ENCODE measurements at regions not wholly inside any gene's neighbourhood (a gene's known extent, or its start where the extent isn't known, plus 50 kb on each side); places are given as distances from the start of the nearest gene placed in this dataset.

GRCh38 chr10:128784444-128784843 is 658.2 kb upstream of the MKI67 start:
- DNase-seq (ENCODE audit: low spot score), result no peak

GRCh38 chr10:128792426-128793140 is 666.4 kb upstream of the MKI67 start:
- no peak for DNase-seq (ENCODE audit: low spot score)

GRCh38 chr10:128793726-128794655 is 667.8 kb upstream of the MKI67 start:
- DNase-seq (ENCODE audit: low spot score), result no peak

- no peak for DNase-seq (ENCODE audit: low spot score)
These were observed 670.2 kb upstream of the MKI67 start for GRCh38 chr10:128796396-128796912.

DNA sequence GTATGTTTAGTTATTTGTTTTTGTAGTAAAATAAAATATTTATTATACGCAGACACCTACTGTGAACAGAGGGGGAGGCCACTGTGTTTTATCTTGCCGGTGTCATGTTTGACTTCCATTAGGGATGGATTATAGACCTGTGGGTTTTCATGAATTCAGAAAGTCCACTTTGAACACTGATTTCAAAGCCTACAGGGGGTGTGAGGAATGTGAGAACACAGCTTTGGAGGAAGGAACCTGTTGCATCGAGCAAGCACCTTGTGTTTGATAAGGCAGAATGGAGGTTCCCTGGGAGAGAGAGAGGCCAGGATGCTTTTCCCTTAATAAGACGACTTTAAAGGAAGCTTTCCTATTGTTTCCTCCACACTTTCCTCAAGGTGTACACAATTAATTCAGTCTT is 665.0 kb upstream of the MGMT start:
- no peak for DNase-seq (ENCODE audit: low spot score)

GRCh38 chr10:128803790-128804189 is 663.3 kb upstream of the MGMT start:
- no peak for DNase-seq (ENCODE audit: low spot score)

DNA sequence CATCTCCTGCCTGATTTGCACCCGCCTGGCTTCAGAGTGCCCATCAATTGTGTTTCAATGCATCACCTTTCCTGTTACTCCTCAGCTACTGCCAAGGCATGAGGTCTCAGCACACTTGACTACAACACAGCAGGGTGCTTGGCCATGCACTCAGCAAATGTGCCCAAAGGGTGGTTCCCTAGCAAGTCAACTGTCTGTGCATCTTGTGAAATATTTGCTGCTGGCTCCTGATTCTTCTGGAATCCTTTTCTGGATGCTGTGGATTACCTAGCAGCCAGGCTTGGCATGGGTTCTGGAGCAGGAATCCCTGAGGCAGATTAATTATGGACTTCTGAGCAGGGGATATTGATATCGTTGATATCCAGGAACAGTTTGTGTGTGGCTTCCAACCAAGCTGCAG is 662.6 kb upstream of the MGMT start:
- no peak for DNase-seq (ENCODE audit: low spot score)

DNA sequence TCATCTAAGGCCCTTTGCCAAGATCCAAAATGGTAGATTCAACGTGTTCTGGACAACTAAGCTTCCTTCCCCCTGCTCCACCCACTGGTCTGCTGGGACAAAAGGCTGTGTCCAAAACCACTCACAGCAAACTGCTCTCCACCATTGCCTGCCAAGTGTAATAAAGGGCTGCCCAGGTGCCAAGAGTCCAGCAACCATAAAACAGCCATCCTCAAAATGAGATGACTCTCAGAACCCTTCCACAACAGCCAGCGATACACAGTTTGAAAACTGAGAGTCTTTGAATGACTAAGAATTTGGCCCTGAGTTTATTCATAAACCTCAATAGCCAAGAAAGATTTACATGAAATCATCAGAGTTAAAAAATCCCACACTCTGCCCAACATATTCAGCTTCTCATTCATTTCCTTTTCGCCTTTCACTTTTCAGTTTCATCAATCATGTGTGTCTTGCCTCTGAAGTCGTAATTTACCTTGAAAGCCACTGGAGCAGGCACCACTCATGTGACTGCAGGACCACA is 658.1 kb upstream of the MGMT start:
- no peak for DNase-seq (ENCODE audit: low spot score)

DNA sequence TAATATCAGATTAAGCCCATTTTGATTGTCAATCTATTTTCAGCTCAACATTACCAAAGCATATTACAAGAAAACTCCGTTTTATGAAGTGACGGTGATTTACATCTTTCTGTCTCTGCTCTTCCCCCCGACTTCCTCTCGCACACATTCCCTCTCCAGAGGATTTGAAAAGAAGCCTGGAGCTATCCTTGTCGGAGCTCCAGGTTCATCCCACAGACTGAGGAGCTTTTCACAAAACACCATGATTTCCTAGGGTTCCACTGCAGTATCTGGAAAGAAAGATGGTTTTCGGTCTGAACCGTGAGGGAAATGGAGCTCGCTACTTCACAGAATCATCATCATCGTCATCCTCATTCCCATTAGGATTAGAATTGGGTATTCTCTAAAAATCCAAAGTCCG is 655.5 kb upstream of the MGMT start:
- DNase-seq (ENCODE audit: low spot score), result no peak

DNA sequence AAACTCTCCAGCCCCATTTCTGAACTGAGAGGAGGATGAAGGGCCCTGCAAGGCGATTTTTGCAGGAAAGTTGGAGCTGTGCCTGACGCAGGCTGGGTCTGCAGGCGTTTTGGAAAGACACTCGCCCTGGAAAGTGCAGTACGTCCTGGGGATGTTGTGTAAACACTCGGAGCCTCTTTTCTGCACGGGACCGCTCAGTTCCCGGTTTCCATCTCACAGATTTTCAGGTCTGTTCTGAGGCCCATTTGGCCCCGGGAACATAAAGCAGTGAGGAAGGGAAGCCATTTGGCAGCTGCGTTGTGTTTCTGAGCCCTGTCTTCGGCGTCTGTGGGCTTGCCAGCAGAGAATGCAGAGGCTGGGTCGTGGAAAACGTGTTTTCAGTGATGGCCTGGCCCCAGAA is 655.0 kb upstream of the MGMT start:
- DNase-seq (ENCODE audit: low spot score), result no peak

DNA sequence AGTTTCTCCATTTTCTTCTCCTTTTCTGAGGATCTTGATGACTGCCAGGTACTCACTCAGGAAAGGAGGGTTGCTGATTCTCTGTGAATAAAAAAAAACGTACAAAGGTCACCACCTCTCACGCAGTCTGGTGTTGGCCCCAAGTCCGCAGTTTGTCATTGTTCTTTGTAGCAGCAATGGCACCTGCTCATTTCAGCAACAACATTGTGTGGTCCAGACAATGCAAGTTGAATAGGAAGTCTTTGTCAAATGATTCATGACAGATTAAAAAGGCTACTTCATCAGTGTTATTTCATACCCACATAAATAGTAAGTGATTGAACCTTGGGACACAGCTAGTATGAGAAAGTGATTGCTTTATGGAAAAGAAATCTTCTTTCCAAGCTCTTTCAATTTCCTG is 653.5 kb upstream of the MGMT start:
- DNase-seq (ENCODE audit: low spot score), result no peak

DNA sequence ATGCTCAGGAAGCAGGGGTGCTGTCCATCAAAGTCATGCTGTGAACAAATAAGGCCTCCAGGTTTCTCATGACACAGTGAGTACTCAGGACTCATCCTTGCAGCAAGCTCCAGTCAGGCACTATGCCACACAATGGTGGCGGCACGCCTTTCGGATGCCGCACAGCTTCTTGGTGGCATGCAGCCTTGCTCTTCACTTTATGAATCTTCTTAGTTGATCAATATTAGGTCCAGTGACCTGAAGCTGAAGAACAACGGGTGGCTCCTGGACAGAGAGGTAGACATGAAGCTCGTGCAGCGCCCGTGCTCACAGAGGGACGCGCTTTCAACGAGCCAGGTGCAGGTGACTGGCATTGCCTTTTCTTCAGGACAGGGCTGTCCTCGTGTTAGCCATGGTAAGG is 653.0 kb upstream of the MGMT start:
- no peak for DNase-seq (ENCODE audit: low spot score)

- DNase-seq (ENCODE audit: low spot score), result no peak
These were observed 652.3 kb upstream of the MGMT start for GRCh38 chr10:128814782-128815181.

DNA sequence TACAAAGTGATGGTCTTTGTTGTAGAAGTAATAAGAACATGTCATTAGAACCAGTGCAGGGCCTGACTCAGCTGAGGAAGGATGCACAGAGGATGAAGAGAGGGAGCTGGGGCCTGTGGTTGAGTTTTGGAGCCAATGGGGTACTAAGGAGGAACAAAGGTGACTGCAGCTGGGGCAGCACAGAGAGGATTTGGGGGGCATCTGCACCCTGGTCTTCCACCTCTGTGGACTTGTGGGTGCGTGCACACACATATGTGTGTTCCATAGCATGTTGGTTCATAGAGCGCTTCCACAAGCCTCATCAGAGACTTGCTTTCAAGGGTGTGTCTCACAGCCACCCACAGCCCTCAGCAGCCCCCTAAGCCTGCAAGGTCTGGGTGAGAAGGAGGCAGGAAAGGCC is 650.3 kb upstream of the MGMT start:
- DNase-seq (ENCODE audit: low spot score), result no peak

DNA sequence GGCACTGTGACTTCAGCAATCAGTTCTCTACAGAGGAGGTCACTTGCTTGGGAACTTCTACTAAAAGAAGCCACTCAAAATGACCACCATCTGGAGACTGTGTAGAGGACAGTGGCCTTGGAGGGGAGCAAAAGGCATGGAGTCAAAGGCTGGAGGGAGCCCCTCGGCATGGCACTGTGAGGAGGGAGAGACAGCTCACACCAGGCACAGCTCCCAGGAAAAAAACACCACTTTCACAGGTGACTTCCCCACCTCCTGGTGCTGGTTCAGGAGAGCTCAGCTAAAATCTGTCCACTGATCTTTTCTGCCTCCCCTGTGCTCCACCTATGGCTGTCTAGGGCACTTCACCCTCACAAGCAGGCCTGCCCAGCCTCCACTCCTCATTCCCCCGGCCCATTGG is 649.4 kb upstream of the MGMT start:
- no peak for DNase-seq (ENCODE audit: low spot score)

DNA sequence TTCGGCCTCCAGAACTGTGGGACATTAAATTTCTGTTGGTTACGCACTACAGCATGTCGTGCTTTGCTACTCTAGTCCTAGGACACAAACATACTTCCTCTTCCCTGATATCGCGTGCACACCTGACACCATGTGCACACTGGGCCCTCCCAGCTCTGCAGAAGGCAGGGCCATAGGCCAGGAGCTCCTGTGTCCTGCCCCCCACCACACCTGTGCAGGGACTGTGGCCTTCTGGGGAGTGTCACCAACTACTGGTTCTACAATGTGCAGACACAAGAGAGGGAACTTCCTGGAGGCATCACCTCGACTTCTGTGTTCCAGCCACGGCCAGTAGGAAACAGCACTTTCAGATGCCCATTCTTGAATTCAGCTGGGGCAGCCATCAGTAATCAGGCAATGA is 646.4 kb upstream of the MGMT start:
- DNase-seq (ENCODE audit: low spot score), result no peak

DNA sequence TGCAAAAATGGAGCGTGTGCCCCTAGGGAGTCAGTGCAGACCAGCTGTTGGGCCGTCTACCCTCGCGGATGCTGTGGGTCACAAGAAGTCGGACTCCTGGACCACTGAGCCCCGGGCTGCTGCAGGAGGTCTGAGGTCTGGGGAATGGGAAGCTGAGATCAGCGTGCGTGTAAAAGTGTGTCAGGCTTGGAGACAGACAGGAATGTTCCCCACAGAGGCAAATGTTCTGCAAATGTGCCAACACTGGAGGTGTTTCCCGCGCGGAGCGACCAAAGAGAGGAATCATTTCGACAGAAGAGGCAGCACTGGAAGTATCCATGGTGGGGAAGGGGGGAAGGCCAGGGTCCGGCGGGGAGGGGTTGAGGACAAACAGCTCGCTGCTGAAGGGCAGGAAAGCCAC is 643.8 kb upstream of the MGMT start:
- DNase-seq (ENCODE audit: low spot score), result no peak

- no peak for DNase-seq (ENCODE audit: low spot score)
These were observed 641.4 kb upstream of the MGMT start for GRCh38 chr10:128825626-128826025.

- DNase-seq (ENCODE audit: low spot score), result no peak
These were observed 633.4 kb upstream of the MGMT start for GRCh38 chr10:128833671-128834070.

- no peak for DNase-seq (ENCODE audit: low spot score)
These were observed 631.7 kb upstream of the MGMT start for GRCh38 chr10:128835361-128835760.

DNA sequence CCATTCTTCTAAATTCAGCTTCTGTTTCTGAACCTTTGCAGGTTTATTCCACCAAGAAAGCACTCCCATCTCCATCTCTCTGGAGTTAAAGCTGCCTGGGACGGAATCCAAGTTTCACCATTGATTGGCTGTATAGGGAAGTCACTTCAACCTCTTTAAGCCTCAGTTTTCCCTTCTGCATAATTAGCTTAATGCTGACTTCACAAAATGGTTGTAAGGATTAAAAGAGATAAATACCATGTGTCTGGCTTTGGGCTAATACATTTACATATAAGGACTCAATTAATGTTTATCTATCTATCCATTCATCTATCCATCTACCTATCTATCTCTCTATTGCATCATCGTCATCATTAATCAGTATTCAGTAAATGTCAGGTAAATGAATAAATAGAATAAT is 629.6 kb upstream of the MGMT start:
- DNase-seq (ENCODE audit: low spot score), result no peak

DNA sequence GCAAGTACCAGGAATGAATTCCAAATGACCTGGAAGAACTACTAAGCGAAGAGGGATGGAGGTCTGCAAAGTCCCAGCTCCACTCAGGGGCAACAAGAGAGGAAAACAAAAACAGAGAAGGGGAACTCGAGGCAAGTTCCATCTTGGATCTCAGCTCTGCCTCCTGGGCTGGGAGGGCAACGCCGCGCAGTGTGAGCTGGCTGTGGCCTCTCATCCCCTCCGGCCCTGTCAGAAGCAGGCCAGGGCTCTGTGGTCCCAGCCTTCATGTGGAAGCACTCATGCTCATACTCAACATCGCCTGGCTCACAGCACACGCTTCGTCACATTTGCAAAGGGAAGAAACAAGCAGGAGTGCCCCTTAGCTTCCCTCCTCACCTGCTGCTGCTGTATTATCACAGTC is 627.9 kb upstream of the MGMT start:
- DNase-seq (ENCODE audit: low spot score), result no peak

Data from mesenteric fat pad (tissue), 1 donor.